Muscle of leg (tissue), 3 donors: ENCODE measurements at regions not wholly inside any gene's neighbourhood (a gene's known extent, or its start where the extent isn't known, plus 50 kb on each side); places are given as distances from the start of the nearest gene placed in this dataset.

Experiments used
- DNase-seq: peaks from one replicate; pipeline ENCODE4 v3.0.0; 2013
- H3K27ac ChIP-seq: one replicate; pipeline ENCODE4 v1.5.1; 2013; ENCODE audit warnings: mild to moderate bottlenecking, low read length, control low read depth
- H3K27me3 ChIP-seq: one replicate; pipeline ENCODE4 v1.6.1; 2013; ENCODE audit warnings: low read length; ENCODE audit not compliant: control insufficient read depth, insufficient read depth
- H3K36me3 ChIP-seq: one replicate; pipeline ENCODE4 v1.6.1; 2013; ENCODE audit warnings: low read length; ENCODE audit not compliant: control insufficient read depth, insufficient read depth
- H3K4me1 ChIP-seq: one replicate; pipeline ENCODE4 v1.6.1; 2013; ENCODE audit warnings: low read length; ENCODE audit not compliant: control insufficient read depth, insufficient read depth
- H3K4me3 ChIP-seq: one replicate; pipeline ENCODE4 v1.5.1; 2013; ENCODE audit warnings: low read length, control low read depth
- H3K9me3 ChIP-seq: replicated peaks from 2 replicates; pipeline ENCODE4 v1.6.1; 2013; ENCODE audit warnings: low read depth, low read length; ENCODE audit not compliant: control insufficient read depth
- WGBS: methylation state at CpG from one replicate; pipeline ENCODE4 v1.1.5; 2013; ENCODE audit warnings: missing lambda C conversion rate; ENCODE audit not compliant: insufficient coverage; 5-methylcytosine and 5-hydroxymethylcytosine counted together

- no CpG with 5 or more reads among the region's 1 CpG for WGBS
- no peaks in the 10 kb centered on the region for H3K9me3 ChIP-seq
Measured at GRCh38 chr11:92511522-92512203, 287.0 kb downstream of the FAT3 start.

GRCh38 chr11:92512204-92512569 lies 287.6 kb downstream of the FAT3 start:
- H3K27me3 ChIP-seq, result no peaks in the 10 kb centered on the region
- DNase-seq, result no peak
- no peaks in the 10 kb centered on the region for H3K36me3 ChIP-seq
- H3K4me1 ChIP-seq, result no peaks in the 10 kb centered on the region
- no peak overlapping the region for H3K4me3 ChIP-seq
- no peaks in the 10 kb centered on the region for H3K9me3 ChIP-seq
- no peak overlapping the region for H3K27ac ChIP-seq

More at GRCh38 chr11:92511522-92512203, 287.0 kb downstream of the FAT3 start:
- Histone ChIP-seq H3K27ac (no peak overlapping the region), H3K4me3 (no peak overlapping the region), H3K27me3 (no peaks in the 10 kb centered on the region), H3K36me3 (no peaks in the 10 kb centered on the region), H3K4me1 (no peaks in the 10 kb centered on the region)
- DNase-seq, result no peak

- no peaks in the 10 kb centered on the region for H3K4me1 ChIP-seq
- DNase-seq, result no peak
- no peaks in the 10 kb centered on the region for H3K9me3 ChIP-seq
- no peak overlapping the region for H3K4me3 ChIP-seq
- no peaks in the 10 kb centered on the region for H3K27me3 ChIP-seq
- WGBS, result no CpG with 5 or more reads among the region's 3 CpGs
- no peak overlapping the region for H3K27ac ChIP-seq
- no peaks in the 10 kb centered on the region for H3K36me3 ChIP-seq
Measured at GRCh38 chr11:92523611-92524010, 299.0 kb downstream of the FAT3 start.

GRCh38 chr11:92524542-92524941 lies 299.9 kb downstream of the FAT3 start:
- 87% methylated on average over 3 of the region's 5 CpGs for WGBS
- H3K9me3 ChIP-seq, result no peaks in the 10 kb centered on the region
- H3K4me3 ChIP-seq, result no peak overlapping the region
- DNase-seq, result no peak
- no peaks in the 10 kb centered on the region for H3K27me3 ChIP-seq
- H3K4me1 ChIP-seq, result no peaks in the 10 kb centered on the region
- no peaks in the 10 kb centered on the region for H3K36me3 ChIP-seq
- H3K27ac ChIP-seq, result no peak overlapping the region

DNA sequence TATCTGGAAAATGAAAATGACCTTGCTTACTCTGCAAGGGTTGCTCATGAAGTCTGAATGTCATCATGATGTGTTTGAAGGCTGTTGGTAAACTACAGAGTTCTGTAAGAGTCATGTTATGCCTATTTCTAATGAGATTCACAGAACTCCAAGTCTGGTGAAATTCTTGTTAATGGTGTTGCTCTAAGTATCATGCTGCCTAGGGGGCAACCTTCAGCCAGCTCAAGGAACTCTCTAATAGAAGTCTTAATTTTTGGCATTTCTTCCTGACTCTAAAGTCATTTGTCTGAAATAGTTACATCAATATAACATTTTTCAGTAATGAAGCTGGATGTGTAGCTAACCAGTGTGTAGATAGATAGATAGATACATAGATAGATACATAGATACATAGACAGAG lies 302.8 kb downstream of the FAT3 start:
- no peak overlapping the region for H3K4me3 ChIP-seq
- DNase-seq, result no peak
- no peaks in the 10 kb centered on the region for H3K9me3 ChIP-seq
- H3K36me3 ChIP-seq, result no peaks in the 10 kb centered on the region
- H3K4me1 ChIP-seq, result no peaks in the 10 kb centered on the region
- H3K27ac ChIP-seq, result no peak overlapping the region
- no peaks in the 10 kb centered on the region for H3K27me3 ChIP-seq

DNA sequence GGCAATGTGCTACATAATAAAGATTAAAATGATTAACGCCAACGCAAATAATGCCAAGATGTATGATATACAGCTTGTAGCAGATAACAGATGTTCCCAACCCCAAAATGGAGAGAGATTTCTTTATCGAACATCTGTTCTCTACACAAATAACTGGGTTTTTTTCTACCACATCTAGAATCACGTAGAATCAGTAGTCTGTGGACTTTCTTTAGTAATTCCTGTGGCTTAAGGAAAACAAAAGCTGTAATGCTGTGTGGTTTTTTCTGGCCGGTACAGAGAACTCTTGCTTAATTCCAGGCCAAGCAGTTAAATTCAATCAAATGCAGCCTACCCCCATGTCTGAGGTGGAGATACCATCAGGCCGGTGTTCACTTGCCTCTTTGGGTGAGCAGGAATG lies 303.4 kb downstream of the FAT3 start:
- Histone ChIP-seq H3K36me3 (no peaks in the 10 kb centered on the region), H3K9me3 (no peaks in the 10 kb centered on the region), H3K4me3 (no peak overlapping the region), H3K4me1 (no peaks in the 10 kb centered on the region), H3K27ac (no peak overlapping the region), H3K27me3 (no peaks in the 10 kb centered on the region)
- no peak for DNase-seq
- WGBS, result 100% methylated on average over 1 of the region's 6 CpGs

DNA sequence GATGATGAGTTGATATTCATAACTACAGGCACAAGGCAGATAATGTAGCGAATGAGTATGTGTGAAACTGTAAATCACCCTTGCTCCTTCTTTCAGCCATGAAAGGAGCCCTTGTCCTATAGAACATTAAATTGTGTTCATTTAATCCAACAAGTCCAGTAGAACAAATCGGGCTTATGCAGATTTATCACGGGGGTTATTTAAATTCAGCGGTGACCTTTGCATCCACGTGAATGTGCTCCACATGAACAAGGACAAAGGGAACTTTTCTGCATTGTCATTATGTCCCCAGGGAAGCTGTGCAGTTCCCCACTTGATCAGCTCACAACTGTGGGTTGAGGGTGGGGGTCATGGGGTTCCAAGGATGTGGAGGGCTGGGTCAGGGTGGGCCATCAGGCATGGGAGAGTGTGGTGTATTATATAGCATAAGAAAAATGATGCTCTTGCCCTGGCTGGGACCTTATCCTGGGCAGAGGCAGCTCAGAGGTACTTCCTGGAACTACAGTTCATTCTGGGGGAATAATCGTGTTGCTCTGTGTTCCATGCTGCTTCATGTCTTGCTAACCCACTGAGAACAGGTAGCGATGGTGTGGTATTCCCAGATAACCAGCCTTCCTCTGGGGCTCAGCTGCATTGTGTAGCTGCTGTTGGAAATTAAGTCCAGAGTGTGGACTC lies 306.6 kb downstream of the FAT3 start:
- no peak for DNase-seq
- Histone ChIP-seq H3K27ac (no peak overlapping the region), H3K4me1 (no peaks in the 10 kb centered on the region), H3K4me3 (no peak overlapping the region), H3K36me3 (no peaks in the 10 kb centered on the region), H3K27me3 (no peaks in the 10 kb centered on the region), H3K9me3 (no peaks in the 10 kb centered on the region)
- 81% methylated on average over 4 of the region's 7 CpGs for WGBS

DNA sequence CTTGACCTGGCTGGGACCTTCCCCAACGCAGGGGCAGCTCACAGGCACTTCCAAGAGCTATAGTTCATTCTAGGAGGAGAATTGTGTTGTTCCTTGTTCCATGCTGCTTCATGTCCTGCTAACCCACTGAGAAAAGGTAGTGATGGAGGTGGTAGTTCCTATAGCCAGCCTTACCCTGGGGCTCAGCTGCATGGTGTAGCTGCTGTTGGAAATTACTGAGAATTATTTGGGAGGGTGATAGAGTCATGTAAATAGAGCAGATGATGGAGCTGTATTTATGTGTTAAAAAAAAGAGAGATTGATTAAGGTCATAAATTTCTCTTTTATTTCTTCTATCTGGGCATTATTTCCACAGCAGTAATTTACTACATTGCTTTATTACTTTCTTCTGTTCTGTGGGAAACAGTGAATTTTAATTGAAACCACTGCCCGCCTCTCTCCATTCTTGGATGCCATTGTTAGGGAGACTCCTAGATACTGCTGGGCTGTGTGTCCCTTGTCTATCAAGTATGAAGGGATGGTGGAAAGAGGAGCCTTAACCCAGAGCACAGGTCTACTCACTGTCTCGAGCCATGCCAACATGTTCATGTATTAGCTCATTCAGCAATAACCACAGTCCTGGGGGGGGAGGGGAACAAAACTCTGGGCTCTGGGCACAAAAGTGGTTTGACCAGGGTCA lies 309.2 kb downstream of the FAT3 start:
- no CpG with 5 or more reads among the region's 3 CpGs for WGBS
- Histone ChIP-seq H3K27ac (no peak overlapping the region), H3K9me3 (no peaks in the 10 kb centered on the region), H3K4me3 (no peak overlapping the region), H3K36me3 (no peaks in the 10 kb centered on the region), H3K27me3 (no peaks in the 10 kb centered on the region), H3K4me1 (no peaks in the 10 kb centered on the region)
- no peak for DNase-seq

- Histone ChIP-seq H3K4me1 (no peaks in the 10 kb centered on the region), H3K36me3 (no peaks in the 10 kb centered on the region), H3K9me3 (no peaks in the 10 kb centered on the region), H3K4me3 (no peak overlapping the region), H3K27me3 (no peaks in the 10 kb centered on the region), H3K27ac (no peak overlapping the region)
- WGBS, result 62% methylated on average over 2 of the region's 4 CpGs
- DNase-seq, result no peak
Measured at GRCh38 chr11:92536883-92537282, 312.3 kb downstream of the FAT3 start.

- no peaks in the 10 kb centered on the region for H3K27me3 ChIP-seq
- H3K4me3 ChIP-seq, result no peak overlapping the region
- no peaks in the 10 kb centered on the region for H3K9me3 ChIP-seq
- H3K27ac ChIP-seq, result no peak overlapping the region
- H3K36me3 ChIP-seq, result no peaks in the 10 kb centered on the region
- no peak for DNase-seq
- no peaks in the 10 kb centered on the region for H3K4me1 ChIP-seq
- no CpG with 5 or more reads among the region's 4 CpGs for WGBS
Measured at GRCh38 chr11:92540096-92540495, 315.5 kb downstream of the FAT3 start.
